Stimulated activated CD4-positive, alpha-beta T cell treated with anti-CD3 and anti-CD28 coated beads, Interleukin-12 subunit alpha, Interleukin-12 subunit beta, amount 100 ng/mL, for 48 hours (primary cell): ENCODE measurements at regions not wholly inside any gene's neighbourhood (a gene's known extent, or its start where the extent isn't known, plus 50 kb on each side); places are given as distances from the start of the nearest gene placed in this dataset.
A peak's percentile ranks its signal among the peaks of the same experiment; 100 is the strongest.

Experiments used
- DNase-seq, 3 donors: peaks; one replicate each; pipeline ENCODE4 v3.0.0-alpha.2; 2020; ENCODE audit warnings: low read depth in 2 of 3, low spot score in 1 of 3

DNA sequence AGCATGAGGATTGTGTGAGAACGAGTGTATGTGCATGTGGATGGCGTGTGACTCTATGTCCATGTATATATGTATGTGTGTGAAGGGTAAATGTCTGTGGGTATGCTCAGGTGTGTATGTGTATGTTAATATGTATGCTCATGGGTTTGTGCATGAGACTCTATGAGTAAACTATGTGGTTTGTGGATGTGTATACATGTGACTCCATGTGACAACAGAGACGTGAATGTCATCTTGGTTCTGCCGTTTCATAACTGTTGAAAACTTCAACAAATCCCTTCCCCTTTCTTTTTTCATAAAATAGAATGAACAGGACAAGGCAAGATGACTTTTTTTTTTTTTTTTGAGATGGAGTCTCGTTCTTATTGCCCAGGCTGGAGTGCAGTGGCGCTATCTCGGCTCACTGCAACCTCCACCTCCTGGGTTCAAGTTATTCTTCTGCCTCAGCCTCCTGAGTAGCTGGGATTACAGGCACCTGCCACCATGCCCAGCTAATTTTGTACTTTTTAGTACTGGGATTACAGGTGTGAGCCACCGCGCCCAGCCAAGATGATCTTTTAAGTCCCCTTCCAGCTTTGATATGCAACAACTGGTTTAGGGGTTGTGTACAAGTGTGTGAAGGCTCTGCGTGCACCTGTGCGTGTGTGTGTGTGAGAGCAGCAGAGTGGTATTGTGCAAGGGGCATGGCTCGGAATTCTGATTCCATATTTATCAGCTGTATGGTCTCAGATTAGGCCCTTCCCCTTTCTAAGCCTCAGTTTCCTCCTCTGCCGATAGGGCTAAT is 106.3 kb downstream of the EBNA1BP2 start:
- no peak for DNase-seq

GRCh38 chr1:43065191-43065590 is 106.5 kb upstream of the SLC2A1 start:
- DNase-seq, result no peak

DNA sequence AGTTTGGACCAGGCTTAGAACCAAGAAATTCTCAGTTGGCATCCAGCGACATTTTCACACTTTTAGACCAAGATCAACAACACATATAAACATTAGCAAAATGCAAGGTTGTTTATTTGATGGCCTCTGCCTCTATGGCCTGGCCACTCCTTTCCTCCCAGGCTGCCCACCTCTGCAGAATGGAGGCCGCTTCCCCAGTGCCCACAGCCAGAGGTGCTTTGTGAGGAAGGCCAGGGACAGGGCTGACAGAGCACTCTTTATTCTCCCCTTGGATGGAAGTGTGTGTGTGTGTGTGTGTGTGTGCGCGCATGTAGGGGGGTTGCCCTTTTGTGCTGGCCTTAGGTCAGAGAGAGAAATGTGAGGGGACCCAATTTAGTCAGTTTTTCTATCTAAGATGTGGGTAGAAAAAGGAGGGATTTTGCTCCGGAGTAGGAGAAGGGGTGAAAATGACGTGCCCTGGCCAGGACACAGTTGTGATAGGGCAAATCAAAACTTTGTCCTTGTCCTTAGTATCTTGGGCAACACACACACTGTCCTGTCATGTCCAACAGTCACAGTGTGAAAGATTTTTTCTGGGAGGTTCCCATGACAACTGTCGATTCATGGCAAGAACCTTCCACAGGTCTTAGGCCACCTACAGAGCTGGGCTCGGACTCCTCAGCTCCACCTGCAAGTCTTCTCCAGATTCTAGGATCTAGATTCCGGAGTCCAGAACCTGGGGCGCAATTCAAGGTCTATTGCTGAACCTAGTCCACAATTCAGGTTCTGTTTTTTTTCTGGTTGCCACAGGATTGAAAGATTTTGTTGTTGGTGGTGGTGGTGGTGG is 104.9 kb upstream of the SLC2A1 start:
- no peak for DNase-seq

GRCh38 chr1:43062527-43063095 is 103.9 kb upstream of the SLC2A1 start:
- no peak for DNase-seq

DNA sequence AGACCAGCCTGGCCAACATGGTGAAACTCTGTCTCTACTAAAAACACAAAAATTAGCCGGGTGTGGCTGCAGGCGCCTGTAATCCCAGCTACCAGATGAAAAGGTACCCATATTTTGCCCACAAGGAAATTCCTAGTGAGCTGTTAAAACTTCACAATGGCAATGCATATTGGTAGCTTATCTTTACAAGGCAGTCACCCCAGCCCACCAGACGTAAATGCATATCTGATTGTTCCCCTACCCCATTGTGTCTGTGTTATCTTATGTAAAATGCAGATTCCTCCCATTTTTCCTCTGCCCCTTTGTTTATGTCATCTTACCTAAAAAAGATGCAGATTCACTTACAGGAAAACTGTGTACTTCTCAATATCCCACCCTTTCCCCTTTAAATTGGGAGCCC is 103.1 kb upstream of the SLC2A1 start:
- no peak for DNase-seq

- DNase-seq, result no peak
Observed at GRCh38 chr1:43059640-43060574, 101.2 kb upstream of the SLC2A1 start.

DNA sequence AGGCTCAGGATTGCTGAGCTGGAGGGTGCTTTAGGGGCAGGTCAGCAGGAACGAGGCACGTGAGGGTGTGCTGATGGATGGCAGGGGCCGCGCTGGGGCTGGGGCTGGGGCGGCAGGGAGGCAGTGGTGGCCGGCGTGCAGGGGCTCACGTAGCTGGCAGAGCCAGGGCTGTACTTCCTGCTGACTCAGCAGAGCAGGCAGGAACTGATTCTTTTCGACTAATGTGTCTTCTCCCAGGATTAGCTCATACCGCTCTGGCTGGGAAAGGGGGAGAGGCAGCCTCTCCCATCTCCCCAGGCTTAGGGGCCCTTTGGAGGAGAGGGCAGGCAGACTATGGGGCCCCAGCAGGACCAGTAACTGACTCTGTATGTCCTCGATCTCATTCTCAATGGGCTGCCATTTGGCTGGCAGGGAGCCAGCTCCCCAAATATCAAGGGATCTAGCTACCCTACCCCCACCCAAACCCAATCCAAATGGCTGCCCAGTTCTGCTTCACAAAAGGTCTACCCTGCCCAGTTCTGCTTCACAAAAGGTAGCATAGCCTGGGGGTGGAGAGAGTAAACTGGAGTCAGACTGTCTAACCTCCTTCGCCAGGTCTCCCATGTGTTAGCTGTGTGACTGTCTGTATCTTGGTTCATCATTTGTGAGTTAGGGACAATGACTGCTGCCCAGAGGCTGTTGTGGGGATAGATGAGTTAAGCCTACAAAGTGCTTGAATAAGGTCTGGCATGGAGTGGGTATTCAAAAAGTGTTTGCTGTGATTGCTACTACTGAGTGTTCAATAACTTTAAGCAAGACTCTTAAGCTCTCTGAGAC is 100.1 kb upstream of the SLC2A1 start:
- DNase-seq, result peak in 2 of 3 donors; percentile 18 to 23

DNA sequence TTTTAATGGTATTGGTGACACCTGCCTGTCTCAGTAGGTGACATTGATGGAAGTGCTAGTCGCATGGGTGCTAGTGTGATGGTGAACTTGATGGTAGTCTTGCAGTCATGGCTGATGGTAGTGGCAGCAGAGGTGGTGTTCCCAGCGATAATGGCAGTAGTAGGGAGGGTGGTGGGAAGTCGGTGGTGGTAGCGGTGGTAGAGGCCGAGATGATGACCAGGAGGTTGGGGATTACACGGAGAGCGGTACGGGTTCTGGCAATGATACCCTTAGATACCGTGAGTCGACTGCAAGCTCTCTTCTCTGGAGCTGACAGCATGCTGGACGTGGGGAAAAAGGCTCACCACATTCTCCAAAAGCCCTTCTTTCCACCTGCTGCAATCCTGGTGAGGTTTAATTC is 99.4 kb upstream of the SLC2A1 start:
- no peak for DNase-seq

DNA sequence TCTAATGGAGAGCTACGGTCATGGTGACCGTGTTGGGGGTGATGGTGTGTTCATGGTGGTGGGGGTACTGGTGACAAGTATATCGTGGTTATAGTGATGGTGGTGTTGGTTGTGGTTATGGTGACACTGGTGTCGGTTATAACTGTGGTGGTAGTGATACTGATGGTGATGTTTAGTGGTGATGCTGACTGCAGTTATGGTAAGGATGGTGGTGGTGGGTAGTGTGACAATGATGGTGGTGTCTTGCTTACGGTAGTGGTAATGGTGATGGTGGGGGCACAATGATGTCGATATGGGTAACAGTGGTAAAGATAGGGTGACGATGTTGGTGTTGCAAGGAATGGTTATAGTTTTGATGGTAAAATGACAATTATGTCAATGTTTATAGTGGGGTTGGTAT is 98.9 kb upstream of the SLC2A1 start:
- no peak for DNase-seq

- no peak for DNase-seq
Observed at GRCh38 chr1:43056981-43057391, 98.3 kb upstream of the SLC2A1 start.

GRCh38 chr1:43056460-43056859 is 97.8 kb upstream of the SLC2A1 start:
- no peak for DNase-seq

DNA sequence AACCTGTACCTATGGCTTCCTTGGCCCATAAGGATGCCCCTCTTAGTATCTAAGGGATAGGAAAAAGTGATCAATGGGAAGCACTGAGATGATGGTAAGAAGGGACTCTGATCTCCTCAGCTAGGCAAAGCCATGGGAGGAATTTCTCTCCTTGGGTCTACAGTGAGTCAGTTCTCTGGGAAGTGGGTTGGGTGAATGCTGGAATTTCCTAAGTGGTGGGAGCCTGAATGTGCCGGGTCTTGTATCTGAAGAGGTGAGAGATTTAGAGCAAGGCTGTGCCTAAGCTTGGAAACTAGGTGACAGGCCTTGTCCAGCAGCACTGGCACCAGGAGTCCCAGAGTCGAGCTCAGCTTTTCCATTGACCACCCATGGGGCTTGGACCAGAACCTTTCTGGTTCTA is 96.3 kb upstream of the SLC2A1 start:
- DNase-seq, result no peak

DNA sequence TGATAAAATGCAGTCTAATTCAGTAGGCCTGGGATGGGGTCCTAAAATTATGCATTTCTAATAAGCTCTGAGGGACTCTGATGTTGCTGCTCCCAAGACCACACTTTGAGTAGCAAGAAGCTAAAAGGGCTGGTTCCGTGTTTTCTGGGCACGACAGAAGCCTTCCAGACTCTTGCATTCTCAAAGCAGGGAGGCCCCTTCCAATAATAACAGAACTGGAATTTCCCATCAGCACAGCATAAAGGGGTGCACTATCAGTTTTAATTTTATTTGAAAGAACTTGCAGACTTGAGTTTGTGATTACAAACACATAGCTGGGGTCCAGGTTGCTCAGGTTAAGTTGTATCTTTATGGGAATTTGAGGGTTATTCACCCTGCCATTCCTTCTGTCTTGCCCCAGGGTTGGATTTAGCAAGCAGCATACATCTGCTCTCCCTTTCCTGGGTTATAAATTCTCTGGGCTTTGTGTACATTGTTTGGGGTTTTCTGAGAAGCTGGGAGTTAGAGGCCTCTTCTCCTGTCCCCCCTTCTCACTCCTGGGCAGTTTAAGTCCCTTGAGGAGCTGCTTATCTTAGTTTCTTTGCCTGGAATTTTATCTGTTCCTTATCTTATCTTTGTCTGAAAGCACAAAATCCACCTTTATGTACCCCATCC is 94.2 kb upstream of the SLC2A1 start:
- no peak for DNase-seq

- DNase-seq, result no peak
Observed at GRCh38 chr1:43052322-43052721, 93.7 kb upstream of the SLC2A1 start.

- no peak for DNase-seq
Observed at GRCh38 chr1:43049481-43049880, 90.8 kb upstream of the SLC2A1 start.

DNA sequence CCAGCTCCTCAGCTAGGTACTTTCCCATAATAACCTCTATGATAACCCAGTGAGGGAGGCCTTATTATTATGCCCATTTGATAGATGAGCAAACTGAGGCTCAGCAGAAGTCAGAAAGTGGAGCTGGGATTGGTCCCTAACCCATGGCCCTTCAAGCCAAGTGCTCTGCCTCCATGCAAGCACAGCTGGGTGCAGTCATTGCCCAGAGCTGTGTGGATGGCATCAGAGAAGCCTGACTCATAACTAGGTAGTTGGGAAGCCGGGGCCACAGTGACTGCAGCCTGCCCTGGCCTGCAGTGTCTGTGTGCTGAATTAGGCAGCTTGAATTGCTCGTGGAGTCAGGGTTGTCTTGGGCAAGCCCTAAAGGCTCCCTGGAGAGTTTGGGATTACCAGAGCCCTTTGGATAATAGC is 89.9 kb upstream of the SLC2A1 start:
- DNase-seq, result no peak

DNA sequence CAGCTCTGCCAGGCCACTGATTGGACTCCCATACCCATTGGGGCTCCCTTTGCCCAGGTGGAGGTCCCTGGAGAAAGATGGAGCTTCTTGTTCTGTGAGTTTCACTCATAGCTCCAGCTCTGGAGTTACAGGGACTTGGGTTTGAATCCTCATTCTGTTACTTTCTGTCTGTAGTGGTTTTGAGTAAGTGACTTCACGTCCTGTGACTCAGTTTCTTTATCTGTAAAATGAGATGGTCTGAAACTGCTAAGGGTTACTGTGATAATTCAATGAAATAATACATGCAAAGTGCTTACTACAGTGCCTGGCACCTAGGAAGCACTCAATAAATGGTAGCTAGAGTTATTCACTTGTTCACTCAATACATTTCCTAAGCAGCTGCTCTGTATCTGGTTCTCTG is 88.5 kb upstream of the SLC2A1 start:
- no peak for DNase-seq

- DNase-seq, result no peak
Observed at GRCh38 chr1:43044572-43045361, 86.1 kb upstream of the SLC2A1 start.

GRCh38 chr1:43043695-43044094 is 85.0 kb upstream of the SLC2A1 start:
- no peak for DNase-seq
